PC-9 (cell line): ENCODE measurements at regions not wholly inside any gene's neighbourhood (a gene's known extent, or its start where the extent isn't known, plus 50 kb on each side); places are given as distances from the start of the nearest gene placed in this dataset.

Experiments
- BruUV-seq: library from RNA; stranded (reverse); fragments of 400-500 nt; replicated peaks from 2 replicates; lab custom pipeline; 2021; lab: Mats Ljungman, UMichigan
- CTCF ChIA-PET: fragments of 300-600 bp; sonication (Branson Sonifier 250); formaldehyde crosslinking; loops from one replicate; lab custom pipeline; 2022; ENCODE audit warnings: antibody characterized with exemption; lab: Charles Lee
- POLR2A ChIA-PET: fragments of 300-600 bp; sonication (Branson Sonifier 250); formaldehyde crosslinking; loops from one replicate; lab custom pipeline; 2022; ENCODE audit warnings: antibody characterized with exemption; ENCODE audit not compliant: unreplicated experiment; lab: Charles Lee
- DNase-seq, 2 experiments: peaks; one replicate each; pipeline versions ENCODE4 v3.0.0 to v3.0.0-alpha.2; 2015 to 2022; ENCODE audit warnings: mixed read lengths in 1 of 2
- H2AFZ ChIP-seq: fragments of 200-600 bp; sonication (generic); 2 replicates; pipeline ENCODE4 v1.8.1; 2017; ENCODE audit warnings: antibody characterized with exemption
- H3F3A ChIP-seq: fragments of 200-600 bp; sonication (generic); 2 replicates; pipeline ENCODE4 v1.8.1; 2017; ENCODE audit warnings: antibody characterized with exemption, mild to moderate bottlenecking, low read depth; ENCODE audit not compliant: insufficient read depth
- H3K27ac ChIP-seq: fragments of 200-600 bp; sonication (generic); 2 replicates; pipeline ENCODE4 v1.6.1; 2016; ENCODE audit warnings: mixed run types
- H3K27me3 ChIP-seq: fragments of 200-600 bp; sonication (generic); 2 replicates; pipeline ENCODE4 v1.6.1; 2016; ENCODE audit warnings: low read depth, mixed run types; ENCODE audit not compliant: insufficient read depth
- H3K36me3 ChIP-seq: fragments of 200-600 bp; sonication (generic); 2 replicates; pipeline ENCODE4 v1.6.1; 2016; ENCODE audit warnings: low read depth, mixed run types
- H3K4me1 ChIP-seq: fragments of 200-600 bp; sonication (generic); replicated peaks from 2 replicates; pipeline ENCODE4 v1.6.1; 2016; ENCODE audit warnings: mixed run types; ENCODE audit not compliant: insufficient read depth
- H3K4me2 ChIP-seq: fragments of 200-600 bp; sonication (generic); 2 replicates; pipeline ENCODE4 v1.6.1; 2017; ENCODE audit warnings: mixed run types
- H3K4me3 ChIP-seq: fragments of 200-600 bp; sonication (generic); 2 replicates; pipeline ENCODE4 v1.6.1; 2016; ENCODE audit warnings: mixed run types
- H3K79me2 ChIP-seq: fragments of 200-600 bp; sonication (generic); 2 replicates; pipeline ENCODE4 v1.6.1; 2017; ENCODE audit warnings: low read depth, mixed run types
- H3K9me2 ChIP-seq: fragments of 200-600 bp; sonication (generic); 2 replicates; pipeline ENCODE4 v1.8.1; 2017; ENCODE audit warnings: mild to moderate bottlenecking; ENCODE audit not compliant: insufficient read depth
- H3K9me3 ChIP-seq: fragments of 200-600 bp; sonication (generic); 2 replicates; pipeline ENCODE4 v1.8.1; 2016; ENCODE audit warnings: low read depth; ENCODE audit not compliant: insufficient read depth
- H4K20me1 ChIP-seq: fragments of 200-600 bp; sonication (generic); 2 replicates; pipeline ENCODE4 v1.8.1; 2017; ENCODE audit not compliant: insufficient read depth
- CTCF ChIP-seq: fragments of 200-600 bp; sonication (generic); conservative IDR thresholded peaks from 2 replicates; pipeline ENCODE4 v1.6.1; 2017; ENCODE audit warnings: mixed run types, antibody characterized with exemption, mild to moderate bottlenecking, moderate library complexity
- EZH2 ChIP-seq: fragments of 200-600 bp; sonication (generic); IDR thresholded peaks from 2 replicates; pipeline ENCODE4 v1.8.0; 2017; ENCODE audit warnings: antibody characterized with exemption, low read depth
- intact Hi-C: fragments of 100-400 bp; cut with micrococcal nuclease; formaldehyde crosslinking; loops from one replicate; pipeline ENCODE4 v1.10.0; 2022; ENCODE audit not compliant: unreplicated experiment

GRCh38 chr11:127493330-127494022 is 492.9 kb upstream of the KIRREL3 start:
- H3K79me2 ChIP-seq = no peaks in the 10 kb centered on the region
- H3K27ac ChIP-seq = no peak overlapping the region
- BruUV-seq = no TSS peak
- no peaks in the 10 kb centered on the region for H3F3A ChIP-seq
- CTCF ChIA-PET = no interaction called here
- TF ChIP-seq CTCF (peak; percentile 56), EZH2 (no peak)
- H4K20me1 ChIP-seq = no peaks in the 10 kb centered on the region
- H2AFZ ChIP-seq = no peak overlapping the region
- no peaks in the 10 kb centered on the region for H3K36me3 ChIP-seq
- H3K9me2 ChIP-seq = no peaks in the 10 kb centered on the region
- POLR2A ChIA-PET = no interaction called here
- no peak overlapping the region for H3K4me3 ChIP-seq
- DNase-seq = no peak
- no peak overlapping the region for H3K4me2 ChIP-seq
- no peaks in the 10 kb centered on the region for H3K9me3 ChIP-seq
- intact Hi-C loops = loop anchor here (10.0 kb wide), 1 partner anchor 1049 kb away; no protein-coding TSS in a partner anchor
- peaks cover 16% of the 10 kb centered on the region for H3K27me3 ChIP-seq
- no peaks in the 10 kb centered on the region for H3K4me1 ChIP-seq

DNA sequence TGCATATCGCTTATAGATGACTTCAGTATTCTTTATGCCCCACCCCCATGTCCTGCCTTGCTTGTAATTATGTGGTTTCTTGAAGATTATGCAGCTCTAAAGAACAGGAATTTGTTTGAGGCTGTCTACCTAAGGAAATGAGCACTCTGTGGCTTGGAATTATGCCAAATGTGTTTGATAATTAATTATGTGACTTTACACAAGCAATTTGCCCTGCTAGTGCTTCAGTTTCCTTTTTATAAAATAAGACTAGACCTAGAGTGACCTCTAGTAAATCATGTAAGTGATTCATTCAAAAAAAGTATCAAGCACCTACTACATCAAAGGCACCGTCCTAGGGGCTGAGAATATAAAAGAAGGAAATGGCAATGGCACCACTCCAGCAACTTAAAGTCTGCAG is 491.5 kb upstream of the KIRREL3 start:
- no peak overlapping the region for H3K4me2 ChIP-seq
- no peak for DNase-seq
- no peak for TF ChIP-seq CTCF
- no peak for TF ChIP-seq EZH2
- no peaks in the 10 kb centered on the region for H4K20me1 ChIP-seq
- H3K4me1 ChIP-seq = no peaks in the 10 kb centered on the region
- ChIA-PET POLR2A (no interaction called here), CTCF (no interaction called here)
- no peaks in the 10 kb centered on the region for H3K9me2 ChIP-seq
- H3K4me3 ChIP-seq = no peak overlapping the region
- no peaks in the 10 kb centered on the region for H3K36me3 ChIP-seq
- H3K79me2 ChIP-seq = no peaks in the 10 kb centered on the region
- intact Hi-C loops = loop anchor here (10.0 kb wide), 1 partner anchor 1047 kb away; no protein-coding TSS in a partner anchor
- no TSS peak for BruUV-seq
- no peak overlapping the region for H3K27ac ChIP-seq
- no peaks in the 10 kb centered on the region for H3F3A ChIP-seq
- no peak overlapping the region for H2AFZ ChIP-seq
- peaks cover 6% of the 10 kb centered on the region for H3K27me3 ChIP-seq
- H3K9me3 ChIP-seq = no peaks in the 10 kb centered on the region

DNA sequence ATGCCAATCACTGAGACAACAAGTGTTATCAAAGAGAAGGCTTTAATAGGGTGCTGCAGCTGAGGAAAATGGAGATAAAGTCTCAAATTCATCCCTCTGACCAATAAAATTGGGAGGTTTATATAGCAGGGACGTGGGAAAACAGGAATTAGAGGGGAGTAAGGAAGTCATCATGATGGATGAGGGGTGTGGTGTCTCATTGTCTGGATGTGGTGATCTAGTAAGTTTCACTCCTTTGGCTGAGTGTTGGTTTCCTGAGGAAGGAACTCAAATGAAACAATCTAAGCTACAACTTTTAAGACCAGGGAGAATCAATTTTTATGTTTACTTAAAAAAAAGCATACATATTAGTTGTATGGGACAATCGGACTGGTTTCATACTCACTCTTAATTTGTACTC is 491.0 kb upstream of the KIRREL3 start:
- H3K4me2 ChIP-seq = no peak overlapping the region
- no peak overlapping the region for H2AFZ ChIP-seq
- H3K27me3 ChIP-seq = peaks cover 6% of the 10 kb centered on the region
- no peaks in the 10 kb centered on the region for H3K79me2 ChIP-seq
- H3K27ac ChIP-seq = no peak overlapping the region
- no peaks in the 10 kb centered on the region for H3F3A ChIP-seq
- H3K9me2 ChIP-seq = no peaks in the 10 kb centered on the region
- CTCF ChIA-PET = no interaction called here
- DNase-seq = no peak
- no peaks in the 10 kb centered on the region for H3K9me3 ChIP-seq
- no peaks in the 10 kb centered on the region for H3K36me3 ChIP-seq
- no peak overlapping the region for H3K4me3 ChIP-seq
- H3K4me1 ChIP-seq = no peaks in the 10 kb centered on the region
- POLR2A ChIA-PET = no interaction called here
- TF ChIP-seq EZH2 (no peak), CTCF (no peak)
- no peaks in the 10 kb centered on the region for H4K20me1 ChIP-seq
- intact Hi-C loops = loop anchor here (10.0 kb wide), 1 partner anchor 1047 kb away; no protein-coding TSS in a partner anchor
- no TSS peak for BruUV-seq
